HG02571 (cell line): ENCODE measurements at regions not wholly inside any gene's neighbourhood (a gene's known extent, or its start where the extent isn't known, plus 50 kb on each side); places are given as distances from the start of the nearest gene placed in this dataset.

Experiments
- ATAC-seq: cut with Tn5 transposase; IDR thresholded peaks from one replicate; pipeline ENCODE4 v1.9.1; 2021; ENCODE audit warnings: mild to moderate bottlenecking, moderate library complexity; ENCODE audit not compliant: unreplicated experiment

DNA sequence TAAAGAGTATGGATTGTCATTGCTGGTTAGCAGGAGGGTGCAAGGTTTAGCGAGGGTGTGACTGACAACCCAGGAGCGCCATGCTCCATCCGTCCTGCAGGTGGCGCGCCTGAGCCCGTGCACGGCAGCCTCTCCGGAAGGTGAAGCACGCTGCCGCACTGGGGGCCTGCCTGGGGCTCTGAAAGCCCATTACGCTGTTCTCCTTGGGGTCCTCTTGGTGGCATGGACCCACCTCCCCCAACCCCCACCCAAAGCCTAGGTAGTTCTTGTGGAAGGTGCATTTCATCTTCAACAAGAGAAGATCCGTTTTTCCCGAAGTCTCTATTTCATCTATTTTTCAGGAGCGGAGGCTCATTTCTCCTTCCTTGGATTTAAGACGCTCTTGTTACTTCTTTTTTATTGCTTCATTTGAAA, 197.4 kb upstream of the KCNG1 start:
- ATAC-seq = no peak

- ATAC-seq = no peak
Observed at GRCh38 chr20:51219544-51219943, 196.6 kb upstream of the KCNG1 start.

DNA sequence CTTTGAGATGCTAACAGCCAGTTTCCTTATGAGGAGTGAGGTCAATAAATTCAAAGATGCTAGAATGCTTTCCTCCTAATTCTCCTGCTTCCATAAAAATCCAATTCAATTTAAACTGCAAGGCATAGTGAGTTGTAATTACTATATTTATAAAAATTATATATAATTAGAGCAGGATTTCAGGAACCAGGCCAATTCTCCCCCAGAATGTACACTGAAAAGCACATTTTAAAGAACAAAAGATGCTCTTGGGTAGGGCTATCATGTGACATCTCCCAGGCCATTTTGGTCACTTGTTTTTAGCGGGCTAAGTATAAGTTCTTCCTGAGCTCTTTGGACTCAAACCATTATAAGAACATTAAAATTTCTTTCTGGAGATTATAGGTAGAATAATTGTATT, 195.7 kb upstream of the KCNG1 start:
- ATAC-seq = no peak

DNA sequence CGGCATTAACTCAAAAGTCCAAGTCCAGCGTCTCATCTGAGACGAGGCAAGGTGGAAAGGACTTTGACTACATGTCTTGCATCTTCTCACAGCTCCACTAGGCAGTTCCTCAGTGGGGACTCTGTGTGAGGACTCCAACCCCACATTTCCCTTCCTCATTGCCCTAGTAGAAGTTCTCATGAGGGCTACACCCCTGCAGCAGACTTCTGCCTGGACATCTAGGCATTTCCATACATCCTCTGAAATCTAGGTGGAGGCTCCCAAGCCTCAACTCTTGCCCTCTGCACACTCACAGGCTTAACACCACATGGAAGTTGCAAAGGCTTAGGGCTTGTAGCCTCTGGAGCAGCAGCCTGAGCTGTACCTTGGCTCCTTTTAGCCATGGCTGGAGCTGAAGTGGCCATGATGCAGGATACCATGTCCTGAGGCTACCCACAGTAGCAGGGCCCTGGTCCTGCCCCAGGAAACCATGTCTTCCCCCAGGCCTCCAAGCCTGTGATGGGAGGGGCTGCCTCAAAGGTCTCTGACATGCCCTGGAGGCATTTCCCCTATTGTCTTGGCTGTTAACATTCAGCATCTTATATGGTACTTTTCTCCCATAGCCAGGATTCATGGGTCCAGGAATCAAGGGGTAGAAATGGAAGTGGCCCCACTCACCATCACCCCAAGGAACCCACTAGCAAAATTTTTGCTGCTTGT, 194.6 kb upstream of the KCNG1 start:
- no peak for ATAC-seq

- no peak for ATAC-seq
Observed at GRCh38 chr20:51216850-51217249, 193.9 kb upstream of the KCNG1 start.

GRCh38 chr20:51212816-51213215, 189.9 kb upstream of the KCNG1 start:
- no peak for ATAC-seq

- no peak for ATAC-seq
Observed at GRCh38 chr20:51211191-51211590, 188.3 kb upstream of the KCNG1 start.

DNA sequence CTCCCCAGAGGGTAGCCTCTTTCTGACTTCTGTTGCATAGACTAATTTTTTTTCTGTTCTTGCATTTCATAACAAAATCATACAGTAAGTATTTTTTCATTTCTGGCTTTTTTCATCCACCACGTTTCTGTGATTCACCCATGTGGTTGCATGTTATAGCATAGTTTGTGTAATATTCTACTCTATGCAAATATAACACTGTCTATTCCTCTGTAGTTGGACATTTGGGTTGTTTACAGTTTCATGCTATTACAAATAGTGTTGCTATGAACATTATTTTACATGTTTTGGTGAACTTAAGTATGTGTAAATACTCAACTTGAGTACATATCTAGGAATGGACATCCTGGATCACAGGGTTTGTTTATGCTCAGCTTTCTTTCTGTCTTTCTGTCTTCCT, 187.2 kb upstream of the KCNG1 start:
- no peak for ATAC-seq

DNA sequence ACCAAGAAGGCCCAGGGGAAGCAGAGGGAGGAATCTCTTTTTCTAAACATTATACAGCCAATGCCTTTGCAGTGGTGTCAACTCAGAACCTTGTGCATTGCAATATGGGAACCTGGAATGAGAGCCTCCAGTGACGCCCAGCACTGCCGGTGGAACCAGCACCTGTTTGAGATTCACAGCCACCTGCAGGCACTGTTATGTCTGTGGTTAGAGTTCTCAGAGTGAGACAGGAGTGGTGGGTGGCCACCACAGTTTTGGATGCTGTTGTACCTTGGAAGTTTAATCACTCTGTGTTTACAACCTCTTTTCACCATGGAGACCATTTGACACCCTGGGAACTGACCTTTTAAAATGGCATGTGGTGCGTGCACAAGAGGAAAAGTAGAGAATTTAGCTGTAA, 185.3 kb upstream of the KCNG1 start:
- ATAC-seq = no peak

DNA sequence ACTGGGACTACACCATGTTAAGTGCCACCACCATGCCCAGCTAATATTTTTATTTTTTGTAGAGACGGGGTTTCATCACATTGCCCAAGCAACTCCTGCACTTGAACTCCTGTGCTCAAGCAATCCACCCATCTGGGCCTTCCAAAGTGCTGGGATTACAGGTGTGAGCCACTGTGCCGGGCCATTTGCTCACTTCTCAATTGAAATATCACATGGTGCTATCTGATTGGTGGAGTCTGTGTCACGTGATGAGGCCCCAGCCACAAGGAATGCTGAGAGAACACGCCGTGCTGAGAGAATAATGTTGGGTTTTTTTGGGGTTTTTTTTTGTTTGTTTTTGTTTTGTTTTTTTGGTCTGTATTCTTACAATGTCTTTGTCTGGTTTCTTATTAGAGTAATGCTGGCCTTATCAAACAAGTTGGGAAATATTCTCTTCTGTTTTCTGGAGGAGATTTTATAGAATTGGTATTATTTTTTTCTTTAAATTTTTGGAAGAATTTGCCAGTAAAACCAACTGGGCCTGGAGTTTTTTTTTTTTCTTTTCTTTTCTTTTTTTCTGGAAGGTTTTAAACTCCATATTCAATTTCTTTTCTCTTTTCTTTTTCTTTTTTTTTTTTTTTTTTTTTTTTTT, 183.2 kb upstream of the KCNG1 start:
- ATAC-seq = no peak

DNA sequence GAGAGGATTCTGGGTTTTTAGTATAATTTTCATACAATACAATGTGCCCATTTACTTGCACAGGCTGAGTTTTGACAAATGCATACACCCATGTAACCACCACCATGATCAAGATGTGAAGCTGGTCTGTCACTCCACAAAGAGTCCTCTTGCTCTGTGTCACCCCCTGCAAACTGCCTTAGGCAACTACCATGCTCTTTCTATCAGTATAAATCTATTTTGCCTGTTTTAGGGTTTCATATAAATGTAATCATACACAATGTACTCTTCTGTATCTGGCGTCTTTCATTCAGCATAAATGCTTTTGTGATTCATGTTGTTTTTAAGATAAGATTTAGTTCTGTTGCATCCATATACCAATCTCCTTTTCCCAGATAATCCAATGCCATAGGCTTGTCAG, 181.9 kb upstream of the KCNG1 start:
- ATAC-seq = no peak

DNA sequence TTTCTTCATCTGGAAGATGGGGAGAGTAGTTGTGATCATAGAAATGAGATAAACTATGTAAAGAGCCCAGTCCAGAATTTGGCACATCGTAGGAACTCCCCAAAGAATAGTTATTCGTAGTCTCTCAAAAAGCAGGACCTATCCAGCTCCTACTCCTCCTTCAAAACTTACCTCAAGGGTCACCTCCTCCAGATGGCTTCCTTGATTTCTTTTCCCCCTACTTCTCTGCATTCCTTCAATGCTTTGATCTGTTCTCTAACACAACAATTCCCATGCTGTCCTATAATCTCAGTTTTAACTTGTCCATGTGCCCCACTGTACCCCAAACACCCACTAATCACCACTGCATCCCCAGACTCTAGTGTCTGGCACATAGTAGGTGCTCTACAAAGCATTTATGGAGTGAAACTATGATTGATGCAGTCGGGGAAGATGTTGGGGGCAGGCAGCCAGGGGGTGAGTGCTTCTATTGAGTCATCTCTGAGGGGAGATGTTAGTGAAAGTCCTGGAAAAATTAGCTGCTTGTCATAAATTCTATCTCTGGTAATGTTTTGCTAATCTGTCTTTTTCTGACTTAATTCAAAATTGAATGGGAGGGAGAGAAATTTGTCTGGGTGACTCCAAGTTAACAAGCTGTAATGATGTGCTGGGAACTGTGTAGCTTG, 181.3 kb upstream of the KCNG1 start:
- ATAC-seq = no peak

GRCh38 chr20:51202304-51202703, 179.4 kb upstream of the KCNG1 start:
- no peak for ATAC-seq

DNA sequence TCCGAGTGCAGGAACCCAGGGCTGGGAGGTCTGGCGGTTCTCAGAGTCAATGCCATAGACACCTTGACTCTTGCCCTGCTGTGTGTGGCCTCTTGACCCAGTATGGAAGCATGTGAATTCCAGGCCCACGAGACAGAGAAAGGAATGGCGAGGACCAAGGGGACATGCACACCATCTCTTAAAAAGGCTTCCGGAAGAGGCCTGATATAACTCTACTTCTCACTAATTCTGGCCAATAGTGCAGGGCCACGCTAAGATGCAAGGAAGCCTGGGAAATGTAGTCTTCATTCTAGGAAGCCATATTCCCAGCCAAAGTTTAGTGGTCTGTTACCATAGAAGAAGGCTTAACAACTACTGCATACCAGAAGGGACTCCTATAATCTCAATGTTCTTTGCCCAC, 177.0 kb upstream of the KCNG1 start:
- ATAC-seq = no peak

DNA sequence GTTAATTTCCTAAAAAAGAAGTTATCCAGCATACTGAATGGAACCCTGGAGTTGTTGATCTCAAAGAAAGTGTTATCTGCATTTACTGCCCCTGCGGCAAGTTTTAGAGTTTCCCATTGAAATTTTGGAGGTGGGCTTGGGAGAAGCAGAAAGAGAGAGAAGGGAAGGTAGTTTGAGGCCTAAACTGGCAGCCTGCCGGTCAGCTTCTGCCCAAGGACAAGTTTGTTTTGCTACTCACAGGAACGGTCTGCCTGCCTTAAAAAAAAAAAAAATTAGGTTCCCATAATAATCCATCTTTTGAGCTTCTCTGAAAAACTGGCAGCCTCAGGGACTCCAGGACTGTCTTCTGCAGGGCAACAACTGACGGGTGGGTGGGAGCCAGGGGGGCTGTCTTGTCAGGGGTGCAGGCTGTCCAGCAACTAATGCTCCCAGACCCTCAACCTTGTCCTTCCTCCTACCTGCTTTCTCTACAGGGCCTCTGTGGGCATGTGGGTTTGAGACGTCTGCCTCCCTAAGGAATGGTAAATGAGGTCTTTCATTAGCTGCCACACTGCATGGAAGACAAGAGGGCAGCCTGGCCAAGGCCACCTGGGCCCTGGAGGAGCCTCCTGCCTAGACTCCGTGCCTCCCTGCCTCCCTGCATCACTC, 176.1 kb upstream of the KCNG1 start:
- no peak for ATAC-seq

DNA sequence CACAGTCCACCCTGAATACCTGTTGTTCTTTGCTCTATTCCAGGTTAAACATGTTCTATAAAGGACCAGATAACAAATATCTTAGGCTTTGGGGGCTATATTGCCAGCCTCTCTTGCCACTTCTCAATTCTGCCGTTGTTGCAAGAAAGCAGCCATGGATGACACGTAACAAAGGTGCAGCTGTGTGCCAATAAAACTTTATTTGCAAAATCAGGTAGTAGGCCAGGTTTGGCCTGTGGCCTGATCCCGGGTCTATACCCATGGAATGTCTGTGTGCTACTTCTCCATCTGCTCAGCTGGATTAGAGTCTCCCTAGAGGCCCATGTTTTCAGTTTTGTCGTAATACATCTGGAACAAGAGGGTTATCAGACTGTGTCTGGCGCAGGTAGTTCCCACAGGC, 175.3 kb upstream of the KCNG1 start:
- ATAC-seq = no peak

DNA sequence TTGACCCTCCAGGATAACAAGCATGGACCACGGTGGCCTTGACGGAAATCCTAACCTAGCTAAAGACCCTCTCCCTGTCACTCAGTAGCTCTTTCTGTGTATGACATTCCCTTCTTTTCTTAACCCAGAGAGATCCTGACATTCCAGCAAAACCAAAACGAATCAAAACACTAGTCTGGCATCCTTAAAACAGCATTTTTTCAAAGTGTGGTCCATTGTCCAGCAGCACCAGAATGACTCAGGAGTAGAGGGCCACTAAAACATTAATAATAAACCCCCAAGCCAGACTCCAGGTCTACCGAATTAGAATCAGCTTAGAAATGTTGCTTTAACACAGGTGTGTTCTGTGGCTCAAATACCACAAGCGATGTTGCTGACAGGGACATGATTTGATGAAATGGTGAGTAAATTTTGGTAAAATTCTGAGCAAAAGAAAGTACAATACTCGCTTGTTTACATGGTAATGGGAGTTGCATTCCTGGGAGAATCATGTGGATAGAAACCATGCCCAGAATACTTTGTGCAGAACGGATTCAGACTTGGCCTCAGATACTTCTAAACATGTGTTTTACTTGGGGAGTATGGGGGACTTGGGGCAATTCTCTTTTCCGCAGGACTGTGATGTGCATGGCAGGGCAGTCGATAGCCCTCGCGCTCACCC, 174.2 kb upstream of the KCNG1 start:
- no peak for ATAC-seq

DNA sequence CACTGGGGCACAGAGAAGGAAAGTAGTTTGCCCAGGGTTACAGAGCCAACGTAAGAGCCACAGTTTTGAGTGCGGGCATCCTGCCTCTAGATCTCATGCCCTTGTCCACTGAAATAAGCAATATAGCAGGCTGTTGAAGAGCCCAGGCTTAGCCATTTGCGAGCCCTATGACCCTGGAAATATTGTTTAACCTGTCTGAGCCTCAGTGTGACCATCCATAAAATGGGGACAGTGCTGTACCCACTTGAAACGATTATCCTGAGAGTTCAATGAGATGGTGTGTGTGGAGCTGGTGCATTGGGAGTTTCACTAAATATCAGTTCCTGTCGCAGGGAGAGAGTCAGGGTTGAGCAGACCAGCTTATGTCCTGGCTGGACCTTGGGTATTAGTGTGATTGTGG, 173.1 kb upstream of the KCNG1 start:
- no peak for ATAC-seq

DNA sequence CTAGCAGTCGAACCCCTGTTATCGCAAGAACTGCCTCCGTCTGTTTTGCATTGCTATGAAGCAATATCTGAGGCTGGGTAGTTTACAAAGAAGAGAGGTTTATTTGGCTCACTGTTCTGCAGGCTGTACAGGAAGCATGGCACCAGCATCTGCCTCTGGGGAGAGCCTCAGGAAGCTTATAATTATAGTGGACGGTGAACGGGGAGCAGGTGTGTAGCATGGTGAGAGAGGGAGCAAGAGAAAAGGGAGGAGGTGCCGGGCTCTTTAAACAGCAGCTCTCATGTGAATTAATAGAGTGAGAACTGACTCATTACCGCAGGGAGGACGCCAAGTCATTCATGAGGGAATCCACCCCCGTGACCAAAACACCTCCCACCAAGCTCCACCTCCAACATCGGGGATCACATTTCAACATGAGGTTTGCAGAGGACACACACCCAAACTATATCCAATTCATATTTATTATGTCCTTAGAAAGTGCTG, 172.6 kb upstream of the KCNG1 start:
- ATAC-seq = no peak

GRCh38 chr20:51193066-51193772, 170.3 kb upstream of the KCNG1 start:
- no peak for ATAC-seq

DNA sequence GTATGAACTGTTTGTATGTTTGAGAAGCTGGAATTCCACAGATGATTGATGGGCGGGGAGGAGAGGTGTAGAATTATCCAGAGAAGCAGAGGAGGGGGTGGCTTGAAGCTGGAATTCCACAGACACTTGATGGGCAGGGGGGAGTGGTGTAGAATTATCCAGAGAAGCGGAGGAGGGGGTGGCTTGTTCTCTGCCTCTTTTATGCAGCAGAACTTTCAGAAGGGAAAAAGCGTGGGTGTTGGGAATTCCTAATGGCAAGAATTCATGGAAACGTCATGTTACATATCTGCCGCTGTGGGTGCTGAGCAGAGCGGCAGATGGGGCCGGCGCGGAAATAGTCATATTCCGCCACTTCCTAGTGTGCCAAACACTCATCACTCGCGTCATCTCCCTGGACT, 167.9 kb upstream of the KCNG1 start:
- ATAC-seq = no peak
